Raji (cell line): ENCODE measurements at regions not wholly inside any gene's neighbourhood (a gene's known extent, or its start where the extent isn't known, plus 50 kb on each side); places are given as distances from the start of the nearest gene placed in this dataset.

Experiments
- POLR2A ChIP-seq: IDR thresholded peaks from 2 replicates; pipeline ENCODE4 v1.6.1; 2011; ENCODE audit warnings: low read depth, low read length, control low read depth; ENCODE audit not compliant: insufficient read depth

GRCh38 chr22:48630848-48631247 lies 1196.8 kb downstream of the BRD1 start:
- no peak for TF ChIP-seq POLR2A

GRCh38 chr22:48630433-48630754 lies 1197.3 kb downstream of the BRD1 start:
- TF ChIP-seq POLR2A: no peak

GRCh38 chr22:48629631-48630432 lies 1197.8 kb downstream of the BRD1 start:
- TF ChIP-seq POLR2A: no peak

- no peak for TF ChIP-seq POLR2A
These were observed 1198.7 kb downstream of the BRD1 start for GRCh38 chr22:48628891-48629543.

- no peak for TF ChIP-seq POLR2A
These were observed 1199.7 kb downstream of the BRD1 start for GRCh38 chr22:48627966-48628365.

- TF ChIP-seq POLR2A: no peak
These were observed 1200.5 kb downstream of the BRD1 start for GRCh38 chr22:48627203-48627602.

GRCh38 chr22:48624401-48624800 lies 1203.3 kb downstream of the BRD1 start:
- no peak for TF ChIP-seq POLR2A

- no peak for TF ChIP-seq POLR2A
These were observed 1204.7 kb downstream of the BRD1 start for GRCh38 chr22:48622891-48623545.

GRCh38 chr22:48621085-48621484 lies 1206.6 kb downstream of the BRD1 start:
- no peak for TF ChIP-seq POLR2A

GRCh38 chr22:48619721-48620120 lies 1208.0 kb downstream of the BRD1 start:
- no peak for TF ChIP-seq POLR2A

GRCh38 chr22:48618326-48618725 lies 1209.3 kb downstream of the BRD1 start:
- no peak for TF ChIP-seq POLR2A

GRCh38 chr22:48616656-48617055 lies 1211.0 kb downstream of the BRD1 start:
- no peak for TF ChIP-seq POLR2A

GRCh38 chr22:48615171-48616008 lies 1212.3 kb downstream of the BRD1 start:
- no peak for TF ChIP-seq POLR2A

GRCh38 chr22:48613566-48614200 lies 1214.0 kb downstream of the BRD1 start:
- TF ChIP-seq POLR2A: no peak
